GM18870 (cell line): ENCODE measurements at regions not wholly inside any gene's neighbourhood (a gene's known extent, or its start where the extent isn't known, plus 50 kb on each side); places are given as distances from the start of the nearest gene placed in this dataset.
A peak's percentile ranks its signal among the peaks of the same experiment; 100 is the strongest.
"Not testable (repeated sequence)": the region's sequence is repeated elsewhere in the genome, so short reads cannot be mapped to it uniquely, and the experiment has no call there.

Experiments used
- ATAC-seq: cut with Tn5 transposase; IDR thresholded peaks from one replicate; pipeline ENCODE4 v1.9.1; 2021; ENCODE audit warnings: moderate library complexity; ENCODE audit not compliant: unreplicated experiment

DNA sequence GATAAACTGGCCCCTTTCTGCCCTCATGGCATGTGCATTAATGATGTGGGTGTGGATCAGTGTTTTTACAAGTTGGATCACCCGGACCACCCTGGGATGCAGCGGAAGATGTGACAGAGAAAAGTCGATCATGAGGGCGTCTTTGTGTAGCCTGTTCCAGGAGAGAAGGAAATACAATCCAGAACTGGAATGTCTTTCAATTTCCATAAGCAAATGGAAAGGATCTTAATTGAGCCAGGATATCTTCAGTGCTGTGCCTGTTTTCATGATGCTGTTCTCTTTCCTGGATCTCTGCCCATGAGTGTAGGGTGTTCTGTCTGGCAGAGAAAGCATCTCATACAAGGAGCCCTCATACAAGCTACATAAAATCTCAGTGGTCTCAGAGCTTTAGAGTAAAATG, 481.4 kb downstream of the XYLT1 start:
- ATAC-seq, result no peak

DNA sequence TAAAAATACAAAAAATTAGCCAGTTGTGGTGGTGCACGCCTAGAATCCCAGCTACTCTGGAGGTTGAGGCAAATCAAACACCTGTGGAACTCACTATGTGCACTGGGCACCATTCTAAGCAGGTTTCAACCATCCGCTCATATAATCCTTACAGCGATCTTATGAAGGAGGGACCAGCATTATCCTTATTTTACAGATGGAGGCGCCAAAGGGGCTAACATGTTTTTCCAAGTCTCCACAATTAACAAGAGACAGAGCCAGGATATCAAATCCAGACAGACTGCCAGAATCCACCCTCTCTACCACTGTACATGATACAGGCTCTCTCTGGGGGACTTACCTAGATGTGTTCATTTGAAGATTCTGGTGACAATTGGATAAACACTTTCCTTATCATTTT, 479.0 kb downstream of the XYLT1 start:
- no peak for ATAC-seq

DNA sequence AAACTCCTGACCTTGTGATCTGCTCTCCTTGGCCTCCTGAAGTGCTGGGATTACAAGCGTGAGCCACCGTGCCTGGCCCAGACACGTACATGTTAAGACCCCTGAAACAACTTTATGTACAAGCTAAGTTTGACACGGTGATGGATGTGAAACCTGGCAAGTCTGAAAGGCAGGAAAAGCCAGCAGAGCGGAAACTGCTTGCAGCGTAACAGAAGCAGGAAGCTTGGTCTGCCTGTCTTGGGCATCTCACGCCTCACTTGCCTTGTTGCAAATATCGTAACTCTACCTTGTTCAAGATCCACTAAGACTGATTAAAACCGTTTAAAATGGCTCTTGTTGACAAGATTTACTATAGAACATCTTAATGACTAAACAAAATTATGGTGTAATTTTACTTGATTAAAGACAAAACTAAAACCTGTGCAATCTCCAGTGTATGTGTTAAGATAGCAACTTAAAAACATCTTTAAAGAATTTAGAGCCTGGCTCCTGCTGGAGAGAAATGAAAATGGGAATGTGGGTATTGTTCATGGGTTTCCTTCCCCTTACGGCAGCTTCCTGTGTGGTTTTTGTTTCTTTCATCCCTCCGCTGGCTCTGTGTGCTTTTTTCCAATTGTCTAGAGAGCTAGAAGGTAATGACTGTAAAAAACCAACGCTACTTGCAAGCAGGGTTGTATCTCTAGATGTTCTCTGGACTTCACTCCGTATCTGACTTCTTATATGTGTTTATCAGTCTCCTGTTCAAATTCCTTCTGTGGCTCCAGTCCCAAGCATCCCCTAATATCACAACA, 477.6 kb downstream of the XYLT1 start:
- no peak for ATAC-seq

DNA sequence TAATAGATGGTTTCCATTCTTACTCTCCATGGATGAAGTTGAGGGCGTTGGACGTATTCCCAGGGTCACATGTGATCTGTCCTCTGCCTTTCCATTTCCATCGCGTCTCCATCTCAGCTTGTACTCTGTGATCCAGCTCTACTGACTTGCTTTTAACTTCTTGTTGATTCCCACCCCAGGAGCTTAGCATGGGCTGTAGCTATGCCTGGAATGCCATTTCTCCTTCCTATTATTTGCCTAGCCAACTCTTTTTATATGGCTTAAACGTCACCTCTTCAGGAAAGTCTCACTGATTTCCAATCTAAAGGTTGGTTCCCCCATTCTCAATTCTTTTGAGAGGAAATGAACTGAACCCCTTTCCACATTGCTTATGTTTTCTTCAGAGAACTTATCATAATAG, 475.9 kb downstream of the XYLT1 start:
- ATAC-seq, result no peak

DNA sequence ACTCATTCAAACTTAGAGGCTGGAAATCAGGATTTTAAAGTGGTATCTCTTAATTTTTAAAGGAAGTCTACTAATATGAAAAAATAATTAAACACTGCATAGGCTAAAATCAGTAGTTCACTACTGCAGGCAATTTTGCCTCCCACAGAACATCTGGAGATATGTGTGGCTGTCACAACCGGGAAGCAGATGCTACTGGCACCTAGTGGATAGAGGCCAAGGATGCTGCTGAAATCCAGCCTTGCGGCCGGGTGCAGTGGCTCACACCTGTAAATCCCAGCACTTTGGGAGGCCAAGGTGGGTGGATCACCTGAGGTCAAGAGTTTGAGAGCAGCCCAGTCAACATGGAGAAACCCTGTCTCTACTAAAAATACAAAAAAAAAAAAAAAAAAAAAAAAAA, 473.9 kb downstream of the XYLT1 start:
- ATAC-seq, result no peak

- ATAC-seq, result no peak
These were observed 473.4 kb downstream of the XYLT1 start for GRCh38 chr16:16997349-16997748.

DNA sequence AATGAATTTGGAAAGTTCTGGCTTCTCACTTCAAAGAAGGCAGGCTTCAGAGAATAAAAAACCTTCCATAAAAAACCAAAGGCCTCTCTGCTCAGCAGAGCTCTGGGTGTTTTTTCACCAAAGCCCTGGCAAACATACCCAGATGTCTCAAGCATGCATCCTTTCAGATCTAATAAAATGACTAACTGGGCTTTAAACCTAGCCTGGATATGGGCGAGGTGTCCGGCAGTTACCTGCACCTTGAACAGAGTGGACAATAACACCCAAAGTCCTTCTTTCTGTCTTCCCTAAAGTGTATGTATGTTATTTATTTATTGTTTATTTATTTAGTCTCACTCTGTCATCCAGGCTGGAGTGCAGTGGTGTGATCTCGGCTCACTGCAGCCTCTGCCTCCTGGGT, 469.3 kb downstream of the XYLT1 start:
- no peak for ATAC-seq

DNA sequence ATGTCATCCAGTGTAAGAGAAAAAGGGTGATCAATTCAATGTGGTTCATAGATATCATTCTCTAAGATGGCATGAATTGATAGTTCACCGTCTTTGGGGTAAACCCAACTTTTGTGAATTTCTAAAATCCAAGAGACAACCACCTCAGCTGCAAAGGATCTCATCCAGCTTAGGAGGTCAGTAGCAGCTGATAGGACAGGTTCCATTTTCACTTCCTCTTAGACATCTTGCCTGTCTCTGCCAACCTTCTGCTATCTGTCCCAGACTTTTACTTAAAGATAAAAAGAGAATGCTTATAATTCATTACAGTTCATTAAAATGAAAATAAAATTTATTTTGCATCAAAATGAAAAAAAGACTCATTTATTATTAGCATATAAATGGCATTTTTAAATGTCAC, 468.2 kb downstream of the XYLT1 start:
- no peak for ATAC-seq

- ATAC-seq, result not testable (repeated sequence)
These were observed 464.8 kb downstream of the XYLT1 start for GRCh38 chr16:17005963-17006362.

DNA sequence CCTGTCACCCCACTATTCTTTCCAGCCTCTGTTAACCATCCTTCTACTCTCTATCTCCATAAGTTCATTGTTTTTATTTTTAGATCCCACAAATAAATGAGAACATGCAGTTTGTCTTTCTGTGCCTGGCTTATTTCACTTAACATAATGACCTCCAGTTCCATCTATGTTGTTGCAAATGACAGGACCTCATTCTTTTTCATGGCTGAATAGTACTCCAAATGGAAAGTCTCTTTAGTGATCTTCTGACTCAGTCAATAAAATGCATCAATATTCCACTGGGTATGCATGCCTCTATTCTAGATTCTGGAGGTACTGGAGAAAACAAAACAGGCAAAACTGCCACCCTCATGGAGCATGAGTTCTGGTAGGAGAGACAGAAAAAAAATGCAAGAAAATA, 459.0 kb downstream of the XYLT1 start:
- no peak for ATAC-seq

- ATAC-seq, result no peak
These were observed 457.7 kb downstream of the XYLT1 start for GRCh38 chr16:17013038-17013437.

- no peak for ATAC-seq
These were observed 456.2 kb downstream of the XYLT1 start for GRCh38 chr16:17014484-17015121.

- ATAC-seq, result no peak
These were observed 455.1 kb downstream of the XYLT1 start for GRCh38 chr16:17015702-17016101.

GRCh38 chr16:17017442-17017841, 453.3 kb downstream of the XYLT1 start:
- no peak for ATAC-seq

DNA sequence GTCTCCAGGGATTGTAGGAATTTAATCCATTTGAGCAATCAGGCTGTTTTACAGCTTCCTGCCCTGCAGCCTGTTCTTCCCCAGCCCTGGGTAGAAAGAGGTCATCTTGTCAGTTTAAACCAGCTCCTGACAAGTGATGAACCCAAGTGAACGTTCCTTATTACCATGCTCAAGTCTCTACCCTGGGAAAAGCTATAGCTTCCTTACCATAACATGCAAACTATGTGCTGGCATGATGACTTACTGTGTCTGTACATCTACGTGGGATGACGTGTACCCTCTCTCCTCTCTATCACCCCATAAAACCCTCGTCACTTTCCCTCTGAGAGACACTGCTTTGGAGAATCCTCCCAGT, 452.2 kb downstream of the XYLT1 start:
- ATAC-seq, result no peak

DNA sequence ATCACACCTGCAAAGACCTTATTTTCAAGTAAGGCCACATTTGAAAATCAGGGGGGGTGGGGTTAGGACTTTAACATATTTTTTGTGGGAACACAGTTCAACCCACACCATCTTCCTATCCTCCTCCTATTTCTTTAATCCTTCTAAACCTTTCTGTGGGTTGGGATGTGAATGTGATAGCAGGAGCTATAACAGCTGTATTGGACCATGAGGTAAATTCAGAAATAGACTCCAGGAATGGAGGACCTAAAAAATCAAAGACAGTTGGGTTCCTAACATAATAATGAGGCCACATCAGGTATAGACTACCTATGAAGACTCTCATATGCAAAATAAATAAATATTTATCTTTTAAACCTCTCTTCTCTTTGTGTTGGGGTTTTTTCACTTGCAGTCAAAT, 451.4 kb downstream of the XYLT1 start:
- ATAC-seq, result no peak

DNA sequence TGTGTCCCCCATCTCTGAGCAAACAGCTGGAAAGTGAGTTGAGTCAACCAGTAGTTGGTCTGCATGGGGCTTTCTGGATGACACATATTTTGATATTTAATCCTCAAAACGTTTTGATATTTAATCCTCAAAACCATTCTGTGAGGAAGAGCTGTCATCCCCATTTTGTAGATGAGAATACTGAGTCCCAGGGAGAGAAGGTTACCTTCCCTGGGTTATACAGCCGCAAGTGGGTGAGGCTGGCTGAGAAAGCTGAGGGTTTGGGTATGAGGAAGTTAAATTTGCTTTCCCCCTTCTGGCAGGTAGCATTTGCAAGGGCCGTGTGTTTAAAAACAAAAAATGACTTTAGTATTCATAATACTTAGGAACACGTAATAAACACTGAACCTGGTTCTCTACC, 447.2 kb downstream of the XYLT1 start:
- no peak for ATAC-seq

DNA sequence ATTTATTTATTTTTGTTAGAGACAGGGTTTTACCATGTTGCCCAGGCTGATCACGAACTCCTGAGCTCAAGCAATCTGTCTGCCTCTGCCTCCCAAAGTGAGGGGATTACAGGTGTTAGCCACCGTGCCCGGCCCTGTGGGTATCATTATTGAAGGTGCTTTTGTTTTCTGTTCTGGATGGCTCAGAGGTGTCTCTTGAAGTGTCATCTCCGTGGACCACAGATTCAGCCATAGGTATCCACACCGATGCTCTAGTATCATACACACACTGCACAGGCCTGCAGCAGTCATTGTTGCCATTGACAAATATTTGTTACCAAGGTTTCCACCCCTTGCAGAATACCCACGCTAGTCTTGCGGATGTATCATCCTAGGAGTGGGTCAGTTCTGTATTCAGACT, 446.2 kb downstream of the XYLT1 start:
- ATAC-seq, result no peak

DNA sequence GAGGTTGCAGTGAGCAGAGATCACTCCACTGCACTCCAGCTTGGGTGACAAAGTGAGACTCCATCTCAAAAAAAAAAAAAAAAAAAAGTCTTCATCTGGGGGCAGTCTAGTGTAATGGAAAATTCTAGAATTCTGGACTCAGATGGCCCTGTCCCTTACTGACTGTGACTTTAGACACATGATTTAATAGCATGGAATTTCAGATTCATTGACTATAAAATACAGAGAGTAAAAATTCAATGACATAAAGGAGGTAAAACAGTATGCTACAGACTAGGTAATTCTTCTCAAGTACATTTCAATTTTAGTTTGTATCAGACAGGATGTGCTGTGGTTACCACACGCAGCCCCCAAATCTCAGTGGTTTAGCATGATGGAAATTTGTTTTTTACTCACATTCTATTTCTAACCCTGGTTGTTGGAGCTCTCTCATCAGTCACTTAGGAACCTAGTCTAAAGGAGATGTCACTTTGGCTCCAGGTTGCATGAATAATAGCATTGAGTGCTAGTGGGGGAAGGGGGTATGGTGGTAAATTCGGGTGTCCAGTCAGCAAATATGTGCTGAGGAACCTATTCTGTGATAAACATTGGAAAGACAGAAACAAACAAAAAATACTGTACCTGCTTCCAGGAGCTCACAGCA, 444.0 kb downstream of the XYLT1 start:
- ATAC-seq, result peak; percentile 73

GRCh38 chr16:17027488-17028129, 443.2 kb downstream of the XYLT1 start:
- ATAC-seq, result peak; percentile 56

- no peak for ATAC-seq
These were observed 441.0 kb downstream of the XYLT1 start for GRCh38 chr16:17029602-17030350.
